SH-SY5Y (cell line): ENCODE measurements at regions not wholly inside any gene's neighbourhood (a gene's known extent, or its start where the extent isn't known, plus 50 kb on each side); places are given as distances from the start of the nearest gene placed in this dataset.

Source experiments
- GATA2 ChIP-seq: IDR thresholded peaks from 2 replicates; pipeline ENCODE4 v1.6.1; 2011; ENCODE audit warnings: mild to moderate bottlenecking, low read depth, low read length
- GATA3 ChIP-seq: IDR thresholded peaks from 2 replicates; pipeline ENCODE4 v1.6.1; 2011; ENCODE audit warnings: low read depth, mild to moderate bottlenecking, low read length, moderate library complexity

- TF ChIP-seq GATA3 (no peak), GATA2 (no peak)
These were observed 385.5 kb upstream of the SLC30A5 start for GRCh38 chr5:68708156-68708841.
